Liver (tissue), 8 donors: ENCODE measurements at regions not wholly inside any gene's neighbourhood (a gene's known extent, or its start where the extent isn't known, plus 50 kb on each side); places are given as distances from the start of the nearest gene placed in this dataset.

Source experiments
- DNase-seq: peaks from one replicate; pipeline ENCODE4 v3.0.0-alpha.2; 2017; ENCODE audit warnings: low spot score
- H3K27ac ChIP-seq, 2 donors: one replicate each; pipeline ENCODE4 v1.7.0; 2013; ENCODE audit warnings: inconsistent platforms in 2 of 2, low read length in 2 of 2, control low read depth in 1 of 2, low read depth in 1 of 2, mild to moderate bottlenecking in 1 of 2
- H3K27me3 ChIP-seq, 4 donors: one replicate each; pipeline versions ENCODE4 v1.6.1 to v1.7.0; 2013; ENCODE audit warnings: low read length in 3 of 4, inconsistent platforms in 1 of 4, mild to moderate bottlenecking in 1 of 4, moderate library complexity in 1 of 4; ENCODE audit not compliant: control insufficient read depth in 4 of 4, insufficient read depth in 4 of 4
- H3K36me3 ChIP-seq, 4 donors: one replicate each; pipeline versions ENCODE4 v1.6.1 to v1.7.0; 2013; ENCODE audit warnings: low read length in 3 of 4, mild to moderate bottlenecking in 3 of 4, low read depth in 1 of 4, moderate library complexity in 1 of 4; ENCODE audit not compliant: control insufficient read depth in 4 of 4, insufficient read depth in 3 of 4
- H3K4me1 ChIP-seq, 4 donors: one replicate each; pipeline versions ENCODE4 v1.6.1 to v1.7.0; 2013; ENCODE audit warnings: low read length in 3 of 4, mild to moderate bottlenecking in 3 of 4, moderate library complexity in 1 of 4; ENCODE audit not compliant: control insufficient read depth in 4 of 4, insufficient read depth in 4 of 4
- H3K4me3 ChIP-seq, 3 donors: one replicate each; pipeline versions ENCODE4 v1.6.1 to v1.7.0; 2013; ENCODE audit warnings: low read length in 3 of 3, control low read depth in 1 of 3, low read depth in 1 of 3, mild to moderate bottlenecking in 1 of 3
- H3K9ac ChIP-seq, 2 donors: one replicate each; pipeline ENCODE4 v1.7.0; 2013; ENCODE audit warnings: low read length in 2 of 2, mild to moderate bottlenecking in 2 of 2, moderate library complexity in 2 of 2, control low read depth in 1 of 2, low read depth in 1 of 2
- H3K9me3 ChIP-seq, 4 donors: one replicate each; pipeline versions ENCODE4 v1.6.1 to v1.7.0; 2013; ENCODE audit warnings: low read length in 3 of 4; ENCODE audit not compliant: control insufficient read depth in 4 of 4
- CTCF ChIP-seq: fragments of 150-350 bp; IDR thresholded peaks from 2 replicates; pipeline ENCODE4 v1.5.1; 2017; ENCODE audit warnings: improper control_type of control experiment, low read depth, low read length; ENCODE audit not compliant: missing input control
- EGR1 ChIP-seq, 2 donors: IDR thresholded peaks; 2 replicates each; pipeline ENCODE4 v1.6.1; 2016 to 2018; ENCODE audit warnings: antibody characterized with exemption in 2 of 2, low read depth in 2 of 2
- FOXA2 ChIP-seq: IDR thresholded peaks from 2 replicates; pipeline ENCODE4 v1.6.1; 2016; ENCODE audit warnings: antibody characterized with exemption
- GABPA ChIP-seq, 2 donors: IDR thresholded peaks in 1 of 2; conservative IDR thresholded peaks in 1 of 2; 2 replicates each; pipeline ENCODE4 v1.6.1; 2016; ENCODE audit warnings: antibody characterized with exemption in 2 of 2, mild to moderate bottlenecking in 1 of 2, moderate library complexity in 1 of 2
- HNF4A ChIP-seq, 2 donors: conservative IDR thresholded peaks; 2 replicates each; pipeline ENCODE4 v1.6.1; 2016; ENCODE audit warnings: antibody characterized with exemption in 2 of 2, mild to moderate bottlenecking in 2 of 2
- HNF4G ChIP-seq: IDR thresholded peaks from 2 replicates; pipeline ENCODE4 v1.6.1; 2016; ENCODE audit warnings: antibody characterized with exemption
- JUND ChIP-seq, 2 donors: IDR thresholded peaks; 2 replicates each; pipeline ENCODE4 v1.6.1; 2016; ENCODE audit warnings: antibody characterized with exemption in 2 of 2
- NR2F2 ChIP-seq: IDR thresholded peaks from 2 replicates; pipeline ENCODE4 v1.6.1; 2016; ENCODE audit warnings: antibody characterized with exemption
- ZBTB33 ChIP-seq: IDR thresholded peaks from 2 replicates; pipeline ENCODE4 v1.6.1; 2016; ENCODE audit warnings: antibody characterized with exemption
- WGBS: extraction: QIAGEN DNeasy Blood & Tissue Kit; methylation state at CpG from one replicate; pipeline ENCODE4 v1.1.7; 2013; 5-methylcytosine and 5-hydroxymethylcytosine counted together
- TF ChIP-seq, protein P1 (sequence below): IDR thresholded peaks from 2 replicates; pipeline ENCODE4 v1.6.1; 2016; ENCODE audit warnings: antibody characterized with exemption, mild to moderate bottlenecking
- TF ChIP-seq, protein P2 (sequence below): IDR thresholded peaks from 2 replicates; pipeline ENCODE4 v1.6.1; 2016; ENCODE audit warnings: antibody characterized with exemption
- donor health status: healthy.
- donor health status: healthy.
- donor health status: healthy.
- donor health status: healthy.
- donor health status: healthy.

- TF ChIP-seq CTCF (no peak), HNF4G (no peak), HNF4A (conservative IDR thresholded peaks at IDR 0.05) (no peak)
Observed at GRCh38 chr4:189825466-189825865, 115.2 kb upstream of the FRG1 start (continued).

DNA sequence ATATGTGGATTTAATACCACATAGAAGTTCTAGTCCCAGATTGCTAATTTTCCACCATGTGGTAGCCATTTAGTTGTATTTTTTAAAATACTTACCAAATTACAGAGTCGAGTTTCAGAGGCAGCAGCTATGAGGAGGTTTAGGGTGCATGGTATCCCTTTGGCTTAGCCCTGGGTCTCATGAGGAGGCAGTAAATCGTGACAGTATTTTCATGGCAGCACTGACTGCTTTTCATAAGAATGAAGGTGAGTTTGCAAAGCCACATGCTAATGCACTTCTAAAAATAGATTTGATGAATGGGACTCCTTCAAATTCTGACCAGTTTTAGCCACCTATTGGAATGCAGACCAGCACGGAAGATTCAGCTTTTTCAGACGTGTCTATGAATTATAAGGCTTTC is 114.0 kb upstream of the FRG1 start:
- WGBS = 58% methylated on average over 4 of the region's 4 CpGs
- DNase-seq = no peak

More for the DNA sequence above, 114.0 kb upstream of the FRG1 start:
- Histone ChIP-seq H3K27me3 (peaks cover 0 to 3% (median 0%) of the 10 kb centered on the region in 4 donors), H3K9me3 (no peaks in the 10 kb centered on the region), H3K4me3 (no peak overlapping the region), H3K27ac (no peak overlapping the region), H3K36me3 (no peaks in the 10 kb centered on the region), H3K9ac (no peak overlapping the region), H3K4me1 (no peaks in the 10 kb centered on the region)
- TF ChIP-seq FOXA2 (no peak), CTCF (no peak), JUND (IDR thresholded peaks at IDR 0.05) (no peak), HNF4A (conservative IDR thresholded peaks at IDR 0.05) (no peak), ZBTB33 (no peak), GABPA (IDR thresholded peaks at IDR 0.05 in 1 of 2, conservative IDR thresholded peaks at IDR 0.05 in 1 of 2) (no peak), NR2F2 (no peak), EGR1 (IDR thresholded peaks at IDR 0.05; ENCODE audit: low read depth in 2 of 2) (no peak)
- TF ChIP-seq, protein P1, sequence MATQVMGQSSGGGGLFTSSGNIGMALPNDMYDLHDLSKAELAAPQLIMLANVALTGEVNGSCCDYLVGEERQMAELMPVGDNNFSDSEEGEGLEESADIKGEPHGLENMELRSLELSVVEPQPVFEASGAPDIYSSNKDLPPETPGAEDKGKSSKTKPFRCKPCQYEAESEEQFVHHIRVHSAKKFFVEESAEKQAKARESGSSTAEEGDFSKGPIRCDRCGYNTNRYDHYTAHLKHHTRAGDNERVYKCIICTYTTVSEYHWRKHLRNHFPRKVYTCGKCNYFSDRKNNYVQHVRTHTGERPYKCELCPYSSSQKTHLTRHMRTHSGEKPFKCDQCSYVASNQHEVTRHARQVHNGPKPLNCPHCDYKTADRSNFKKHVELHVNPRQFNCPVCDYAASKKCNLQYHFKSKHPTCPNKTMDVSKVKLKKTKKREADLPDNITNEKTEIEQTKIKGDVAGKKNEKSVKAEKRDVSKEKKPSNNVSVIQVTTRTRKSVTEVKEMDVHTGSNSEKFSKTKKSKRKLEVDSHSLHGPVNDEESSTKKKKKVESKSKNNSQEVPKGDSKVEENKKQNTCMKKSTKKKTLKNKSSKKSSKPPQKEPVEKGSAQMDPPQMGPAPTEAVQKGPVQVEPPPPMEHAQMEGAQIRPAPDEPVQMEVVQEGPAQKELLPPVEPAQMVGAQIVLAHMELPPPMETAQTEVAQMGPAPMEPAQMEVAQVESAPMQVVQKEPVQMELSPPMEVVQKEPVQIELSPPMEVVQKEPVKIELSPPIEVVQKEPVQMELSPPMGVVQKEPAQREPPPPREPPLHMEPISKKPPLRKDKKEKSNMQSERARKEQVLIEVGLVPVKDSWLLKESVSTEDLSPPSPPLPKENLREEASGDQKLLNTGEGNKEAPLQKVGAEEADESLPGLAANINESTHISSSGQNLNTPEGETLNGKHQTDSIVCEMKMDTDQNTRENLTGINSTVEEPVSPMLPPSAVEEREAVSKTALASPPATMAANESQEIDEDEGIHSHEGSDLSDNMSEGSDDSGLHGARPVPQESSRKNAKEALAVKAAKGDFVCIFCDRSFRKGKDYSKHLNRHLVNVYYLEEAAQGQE = no peak
- TF ChIP-seq, protein P2, sequence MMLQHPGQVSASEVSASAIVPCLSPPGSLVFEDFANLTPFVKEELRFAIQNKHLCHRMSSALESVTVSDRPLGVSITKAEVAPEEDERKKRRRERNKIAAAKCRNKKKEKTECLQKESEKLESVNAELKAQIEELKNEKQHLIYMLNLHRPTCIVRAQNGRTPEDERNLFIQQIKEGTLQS = no peak
